Muscle layer of duodenum (tissue), 2 donors: ENCODE measurements at regions not wholly inside any gene's neighbourhood (a gene's known extent, or its start where the extent isn't known, plus 50 kb on each side); places are given as distances from the start of the nearest gene placed in this dataset.

Experiments
- H3K27ac ChIP-seq: one replicate; pipeline ENCODE4 v1.7.0; 2013; ENCODE audit warnings: mild to moderate bottlenecking, low read length
- H3K27me3 ChIP-seq: one replicate; pipeline ENCODE4 v1.7.0; 2013; ENCODE audit warnings: low read depth, mild to moderate bottlenecking, control low read depth, low read length
- H3K36me3 ChIP-seq, 2 donors: one replicate each; pipeline ENCODE4 v1.7.0; 2013; ENCODE audit warnings: low read length in 2 of 2, control low read depth in 1 of 2, mild to moderate bottlenecking in 1 of 2; ENCODE audit not compliant: insufficient read depth in 2 of 2, control insufficient read depth in 1 of 2
- H3K4me1 ChIP-seq, 2 donors: one replicate each; pipeline ENCODE4 v1.7.0; 2013; ENCODE audit warnings: low read length in 2 of 2, mild to moderate bottlenecking in 2 of 2, control low read depth in 1 of 2, moderate library complexity in 1 of 2; ENCODE audit not compliant: insufficient read depth in 2 of 2, control insufficient read depth in 1 of 2
- H3K4me3 ChIP-seq, 2 donors: one replicate each; pipeline ENCODE4 v1.7.0; 2013; ENCODE audit warnings: low read length in 2 of 2, low read depth in 1 of 2, mild to moderate bottlenecking in 1 of 2
- H3K9me3 ChIP-seq, 2 donors: one replicate each; pipeline ENCODE4 v1.7.0; 2013; ENCODE audit warnings: low read length in 2 of 2, control low read depth in 1 of 2, mild to moderate bottlenecking in 1 of 2; ENCODE audit not compliant: control insufficient read depth in 1 of 2
- donor health status: healthy.

DNA sequence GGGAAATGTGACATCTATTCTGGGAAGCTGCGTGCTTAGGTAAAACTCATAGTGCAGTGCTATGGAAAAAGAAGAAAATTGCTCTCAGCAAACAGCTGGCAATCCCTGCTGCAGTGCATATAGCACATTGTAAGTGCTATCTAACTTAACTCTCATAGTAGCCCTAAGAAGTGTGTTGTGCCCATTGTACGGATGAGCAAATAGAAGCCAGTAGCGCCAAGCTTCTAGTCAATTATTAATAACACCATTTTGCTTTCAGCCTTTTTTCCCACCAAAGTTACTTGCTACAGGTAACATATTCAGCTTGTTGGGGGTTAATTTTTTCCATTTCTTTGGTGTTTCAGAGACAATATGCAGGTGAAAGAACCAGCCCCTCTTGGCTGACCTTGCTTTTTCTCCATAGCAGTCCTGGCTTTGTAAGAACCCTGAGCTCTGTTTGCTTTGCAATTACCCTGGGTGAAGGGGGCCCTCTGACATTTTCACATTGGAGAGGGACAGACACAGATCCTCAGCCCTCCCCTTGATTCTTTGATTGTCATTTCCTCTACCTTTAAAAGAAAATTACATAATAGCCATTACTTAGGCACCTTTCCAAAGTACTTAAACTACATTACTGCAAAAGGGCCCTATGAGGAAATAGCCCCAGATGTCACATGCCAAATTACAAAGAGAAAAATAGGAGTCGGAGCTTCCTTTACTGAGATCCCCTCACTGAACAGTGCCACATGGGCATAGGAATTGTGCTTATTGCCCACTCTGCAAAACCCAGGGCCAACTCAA is 576.2 kb upstream of the TBX3 start:
- H3K27ac ChIP-seq: no peak overlapping the region
- H3K9me3 ChIP-seq: no peaks in the 10 kb centered on the region
- no peaks in the 10 kb centered on the region for H3K36me3 ChIP-seq
- H3K27me3 ChIP-seq: no peaks in the 10 kb centered on the region
- no peak overlapping the region for H3K4me3 ChIP-seq
- H3K4me1 ChIP-seq: no peaks in the 10 kb centered on the region

DNA sequence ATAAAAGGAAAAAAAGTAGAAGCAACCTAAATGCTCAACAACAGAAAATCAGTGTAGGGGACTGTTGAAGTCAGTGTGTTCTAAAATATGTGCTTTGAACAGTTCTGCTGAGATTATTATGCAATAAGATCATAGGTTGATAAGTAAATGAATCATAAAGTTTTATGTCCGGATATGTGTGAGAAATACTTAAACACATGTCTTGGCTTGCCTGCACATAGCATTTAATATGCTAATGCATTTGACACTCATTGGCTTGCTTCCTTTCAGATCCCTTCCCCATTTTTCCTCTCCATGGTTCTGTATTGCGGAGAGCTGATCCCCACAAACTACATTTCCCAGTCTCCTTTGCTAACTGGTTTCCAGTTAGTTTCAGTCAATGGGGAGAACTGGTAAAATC is 573.8 kb upstream of the TBX3 start:
- Histone ChIP-seq H3K4me1 (no peaks in the 10 kb centered on the region), H3K27ac (no peak overlapping the region), H3K36me3 (no peaks in the 10 kb centered on the region), H3K27me3 (no peaks in the 10 kb centered on the region), H3K4me3 (no peak overlapping the region), H3K9me3 (no peaks in the 10 kb centered on the region)

DNA sequence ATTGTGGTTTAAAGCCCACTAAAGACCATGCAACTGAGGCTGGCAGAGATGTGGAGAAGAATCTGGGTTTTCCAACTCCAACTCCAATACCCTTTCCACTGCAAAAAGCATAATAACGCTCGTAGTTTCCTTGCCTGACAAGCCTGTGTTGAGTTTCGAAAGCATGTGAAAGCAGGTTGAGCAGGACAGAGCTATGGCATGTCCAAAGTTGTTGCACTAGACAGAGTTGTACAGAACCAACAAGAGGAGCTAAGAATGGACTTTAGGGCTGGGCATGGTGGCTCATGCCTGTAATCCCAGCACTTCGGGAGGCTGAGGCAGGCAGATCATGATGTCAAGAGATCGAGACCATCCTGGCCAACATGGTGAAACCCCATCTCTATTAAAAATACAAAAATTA is 572.0 kb upstream of the TBX3 start:
- no peaks in the 10 kb centered on the region for H3K36me3 ChIP-seq
- no peaks in the 10 kb centered on the region for H3K9me3 ChIP-seq
- H3K27ac ChIP-seq: no peak overlapping the region
- no peak overlapping the region for H3K4me3 ChIP-seq
- H3K4me1 ChIP-seq: no peaks in the 10 kb centered on the region
- H3K27me3 ChIP-seq: no peaks in the 10 kb centered on the region

DNA sequence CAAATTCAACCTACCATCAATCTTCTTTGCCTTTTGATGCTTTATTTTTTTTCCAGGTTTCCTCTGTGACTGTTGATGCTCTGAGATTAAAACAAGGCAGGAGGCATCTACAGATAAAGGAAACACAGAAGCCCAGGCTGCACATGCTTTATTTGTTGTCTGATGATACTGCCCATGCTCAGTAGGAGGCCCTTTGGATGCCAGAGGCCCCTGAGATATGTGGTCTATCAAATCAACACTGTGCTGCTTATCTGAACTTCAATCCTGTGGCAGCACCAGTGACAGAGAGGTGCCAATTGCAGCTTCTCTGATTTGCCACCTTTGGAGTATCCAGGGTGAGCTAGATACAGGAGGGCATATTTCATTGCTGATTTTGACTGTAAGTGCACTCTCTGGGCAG is 571.3 kb upstream of the TBX3 start:
- Histone ChIP-seq H3K27ac (no peak overlapping the region), H3K36me3 (no peaks in the 10 kb centered on the region), H3K27me3 (no peaks in the 10 kb centered on the region), H3K9me3 (no peaks in the 10 kb centered on the region), H3K4me1 (no peaks in the 10 kb centered on the region), H3K4me3 (no peak overlapping the region)

DNA sequence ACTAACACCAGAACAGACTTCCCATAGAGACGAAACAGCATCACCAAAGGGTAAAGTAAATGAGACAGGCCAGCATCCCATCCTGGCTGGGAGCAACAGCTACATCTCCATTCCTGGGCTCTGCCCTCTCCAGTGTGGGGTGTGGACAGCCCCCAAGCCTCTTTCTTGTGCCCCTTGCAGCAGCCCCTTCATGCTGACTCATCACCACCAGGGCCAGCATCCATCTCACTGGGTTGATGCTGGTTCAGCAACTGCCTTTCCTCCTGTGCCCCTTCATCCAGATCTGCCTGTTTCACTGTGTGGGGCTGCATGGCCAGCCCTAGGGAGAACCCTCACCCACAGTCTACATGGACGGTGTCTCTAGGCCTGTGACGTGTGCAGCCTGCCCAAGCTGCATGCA is 569.1 kb upstream of the TBX3 start:
- Histone ChIP-seq H3K4me1 (no peaks in the 10 kb centered on the region), H3K27ac (no peak overlapping the region)

DNA sequence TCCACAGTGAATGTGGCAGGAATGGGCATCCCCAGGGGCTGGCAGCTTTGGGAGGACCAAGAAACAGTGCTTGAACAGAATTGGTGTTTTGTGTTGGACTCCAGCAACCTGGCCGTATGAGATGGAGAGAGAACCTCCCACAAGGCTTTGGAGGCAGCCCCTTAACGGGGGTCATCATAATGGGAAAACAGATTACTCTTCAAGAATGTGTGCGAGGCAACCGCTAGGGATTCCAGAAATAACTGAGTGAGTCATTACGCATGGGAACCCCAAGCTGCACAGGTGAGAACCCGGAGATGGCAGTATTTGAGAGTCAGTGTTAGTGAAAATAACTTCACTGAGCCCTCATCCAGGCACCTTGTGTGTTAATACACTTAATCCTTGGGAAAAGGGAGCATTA is 567.8 kb upstream of the TBX3 start:
- no peak overlapping the region for H3K27ac ChIP-seq
- H3K4me3 ChIP-seq: no peak overlapping the region
- no peaks in the 10 kb centered on the region for H3K36me3 ChIP-seq
- H3K27me3 ChIP-seq: no peaks in the 10 kb centered on the region
- no peaks in the 10 kb centered on the region for H3K9me3 ChIP-seq
- no peaks in the 10 kb centered on the region for H3K4me1 ChIP-seq

More for the DNA sequence above, 569.1 kb upstream of the TBX3 start:
- Histone ChIP-seq H3K9me3 (no peaks in the 10 kb centered on the region), H3K36me3 (no peaks in the 10 kb centered on the region), H3K4me3 (no peak overlapping the region), H3K27me3 (no peaks in the 10 kb centered on the region)

DNA sequence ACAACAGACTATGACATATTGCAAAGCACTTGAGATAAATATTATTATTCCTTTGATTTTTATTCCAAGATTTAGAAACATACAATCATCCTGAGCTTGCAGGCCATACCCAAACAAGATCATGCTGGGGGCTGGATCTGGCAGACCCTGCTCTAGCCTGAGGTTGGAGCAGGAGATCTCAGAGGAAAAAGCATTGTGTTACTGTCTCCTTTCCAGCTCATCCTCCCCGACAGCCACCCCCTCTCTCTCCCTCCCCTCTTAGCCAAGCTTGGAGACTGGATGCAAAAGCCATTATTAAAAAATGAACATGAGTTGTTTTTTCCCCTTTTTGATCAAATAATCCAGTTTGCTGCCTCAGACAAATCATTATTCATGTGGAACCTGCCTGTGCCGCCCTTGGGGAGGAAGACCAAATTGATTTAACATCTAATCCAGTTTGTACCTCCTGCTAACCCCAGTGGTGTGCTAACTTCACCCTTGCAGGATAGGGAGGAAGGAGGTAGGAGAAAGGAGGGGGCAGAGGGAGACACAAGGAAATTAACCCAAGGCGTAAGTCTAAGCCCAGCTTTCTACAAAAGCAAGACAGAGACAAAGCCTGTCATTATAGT is 565.8 kb upstream of the TBX3 start:
- Histone ChIP-seq H3K4me3 (no peak overlapping the region), H3K27me3 (no peaks in the 10 kb centered on the region), H3K27ac (no peak overlapping the region), H3K9me3 (no peaks in the 10 kb centered on the region), H3K36me3 (no peaks in the 10 kb centered on the region), H3K4me1 (no peaks in the 10 kb centered on the region)

DNA sequence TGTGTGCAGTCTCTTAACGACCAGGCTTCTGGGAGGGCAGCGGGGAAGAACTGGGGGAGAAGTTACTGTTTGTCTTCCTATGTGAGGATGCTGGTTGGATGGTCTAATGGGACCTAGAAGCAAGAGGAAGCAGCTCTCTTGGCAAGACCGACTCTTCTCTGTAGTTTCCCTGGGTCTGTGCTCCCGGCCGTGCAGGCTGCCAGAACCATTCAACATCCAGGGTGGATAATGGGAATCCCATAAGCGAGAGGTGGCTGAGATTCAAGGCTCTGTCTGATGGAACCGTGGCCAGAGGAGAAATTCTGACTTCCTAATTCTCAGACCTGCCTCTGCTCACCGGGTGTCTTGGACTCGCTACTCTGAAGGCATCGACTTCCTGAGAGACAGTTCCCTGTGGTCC is 561.0 kb upstream of the TBX3 start:
- H3K27me3 ChIP-seq: no peaks in the 10 kb centered on the region
- H3K36me3 ChIP-seq: no peaks in the 10 kb centered on the region
- H3K4me3 ChIP-seq: no peak overlapping the region
- no peaks in the 10 kb centered on the region for H3K4me1 ChIP-seq
- H3K27ac ChIP-seq: no peak overlapping the region
- no peaks in the 10 kb centered on the region for H3K9me3 ChIP-seq

DNA sequence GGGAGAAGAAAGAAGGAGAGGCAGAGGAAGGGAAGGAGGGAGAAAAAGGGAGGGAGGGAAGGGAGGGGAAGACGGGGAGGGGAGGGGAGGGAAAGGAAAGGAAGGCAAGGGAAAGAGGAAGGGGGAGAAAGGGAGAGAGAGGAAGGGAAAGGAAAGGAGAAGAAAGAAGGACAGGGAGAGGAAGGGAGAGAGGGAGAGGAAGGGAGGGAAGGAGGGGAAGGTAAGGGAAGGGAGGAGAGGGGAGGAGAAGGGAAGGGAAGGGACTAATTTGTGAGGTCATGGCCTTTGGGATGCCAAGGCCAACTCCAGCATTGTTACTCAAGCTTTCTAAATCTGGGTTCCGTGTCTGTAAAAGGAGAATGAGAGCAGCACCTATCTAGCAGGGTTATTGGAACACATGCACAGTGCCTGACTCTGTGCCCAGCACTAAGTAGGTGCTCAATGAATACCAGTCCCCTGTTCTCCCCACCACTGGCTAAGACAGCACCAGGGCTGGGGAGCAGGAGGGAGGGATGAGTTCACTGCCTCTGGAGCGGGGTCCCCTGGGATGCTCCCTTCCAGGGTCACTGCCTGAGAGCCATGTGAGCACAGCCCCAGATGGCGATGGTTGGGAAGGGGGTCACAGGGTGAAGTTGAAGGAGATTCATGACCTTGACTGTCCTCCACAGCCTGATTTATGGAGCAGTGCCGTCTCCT is 560.1 kb upstream of the TBX3 start:
- H3K36me3 ChIP-seq: no peaks in the 10 kb centered on the region
- no peak overlapping the region for H3K4me3 ChIP-seq
- no peaks in the 10 kb centered on the region for H3K9me3 ChIP-seq
- H3K4me1 ChIP-seq: no peaks in the 10 kb centered on the region
- no peak overlapping the region for H3K27ac ChIP-seq
- no peaks in the 10 kb centered on the region for H3K27me3 ChIP-seq

DNA sequence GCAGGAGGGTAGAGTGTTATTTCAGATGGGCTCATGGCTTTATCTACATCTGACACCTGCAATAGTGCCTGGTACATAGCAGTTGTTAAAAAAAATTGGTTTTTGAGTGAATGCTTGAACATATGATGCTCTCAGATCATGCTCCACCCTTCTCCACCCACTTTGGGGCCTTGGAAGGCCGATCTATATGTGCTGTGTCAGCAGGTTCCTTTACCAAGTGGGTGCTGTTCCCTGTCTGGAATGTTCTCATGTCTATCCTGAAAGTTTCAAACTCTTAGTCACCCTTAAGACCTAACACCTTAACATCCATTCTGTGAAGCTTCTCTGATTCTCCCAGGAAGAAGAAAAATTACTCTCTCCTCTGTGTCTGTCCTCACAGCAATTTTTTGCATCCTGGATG is 556.3 kb upstream of the TBX3 start:
- no peak overlapping the region for H3K4me3 ChIP-seq
- H3K4me1 ChIP-seq: no peaks in the 10 kb centered on the region
- H3K27ac ChIP-seq: no peak overlapping the region
- no peaks in the 10 kb centered on the region for H3K27me3 ChIP-seq
- no peaks in the 10 kb centered on the region for H3K36me3 ChIP-seq
- no peaks in the 10 kb centered on the region for H3K9me3 ChIP-seq

DNA sequence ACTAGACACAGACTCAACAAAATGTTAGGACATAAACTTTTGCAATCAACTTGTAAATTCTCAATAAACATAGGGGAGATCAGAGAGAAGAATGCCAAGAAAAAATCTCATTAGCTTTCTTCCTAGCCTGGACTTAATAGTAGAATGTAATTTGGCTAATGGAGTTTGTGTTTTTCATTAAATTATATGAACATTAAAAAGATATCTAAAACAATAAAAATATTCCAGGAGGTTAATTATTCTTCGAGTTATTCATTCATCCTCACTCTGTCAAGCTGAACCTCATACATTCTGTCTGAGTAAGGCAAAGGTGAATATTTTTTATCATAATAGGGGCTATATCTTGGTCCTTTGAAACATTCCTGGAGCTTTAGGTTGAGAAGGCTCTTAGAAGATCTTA is 551.9 kb upstream of the TBX3 start:
- H3K36me3 ChIP-seq: no peaks in the 10 kb centered on the region
- no peak overlapping the region for H3K4me3 ChIP-seq
- no peaks in the 10 kb centered on the region for H3K4me1 ChIP-seq

More for the DNA sequence above, 551.9 kb upstream of the TBX3 start:
- no peak overlapping the region for H3K27ac ChIP-seq
- H3K27me3 ChIP-seq: no peaks in the 10 kb centered on the region
- no peaks in the 10 kb centered on the region for H3K9me3 ChIP-seq
